RWPE2 (cell line): ENCODE measurements at regions not wholly inside any gene's neighbourhood (a gene's known extent, or its start where the extent isn't known, plus 50 kb on each side); places are given as distances from the start of the nearest gene placed in this dataset.
"Not testable (repeated sequence)": the region's sequence is repeated elsewhere in the genome, so short reads cannot be mapped to it uniquely, and the experiment has no call there.

Experiments used
- ATAC-seq: fragments of 200-7000 bp; cut with Tn5 transposase; 3 replicates; pipeline ENCODE4 v1.9.1; 2021; ENCODE audit warnings: low read depth
- DNase-seq: peaks from one replicate; pipeline ENCODE4 v3.0.0-alpha.2; 2020; ENCODE audit warnings: low spot score
- H3K27ac ChIP-seq: fragments of 450-650 bp; 2 replicates; pipeline ENCODE4 v1.5.1; 2017; ENCODE audit warnings: mild to moderate bottlenecking; ENCODE audit not compliant: poor library complexity, severe bottlenecking
- H3K27me3 ChIP-seq: fragments of 250-450 bp; sonication (Bioruptor Pico); 2 replicates; pipeline ENCODE4 v1.5.1; 2021; ENCODE audit warnings: mild to moderate bottlenecking, moderate library complexity; ENCODE audit not compliant: insufficient read depth, poor library complexity, severe bottlenecking
- H3K36me3 ChIP-seq: fragments of 250-450 bp; sonication (Bioruptor Pico); 2 replicates; pipeline ENCODE4 v1.5.1; 2020; ENCODE audit warnings: low read depth, mild to moderate bottlenecking, moderate library complexity
- H3K4me1 ChIP-seq: fragments of 250-450 bp; sonication (Bioruptor Pico); 2 replicates; pipeline ENCODE4 v1.5.1; 2021; ENCODE audit warnings: mild to moderate bottlenecking, moderate library complexity; ENCODE audit not compliant: insufficient read depth, poor library complexity, severe bottlenecking
- H3K4me3 ChIP-seq: fragments of 250-450 bp; sonication (Bioruptor Pico); 2 replicates; pipeline ENCODE4 v1.5.1; 2021; ENCODE audit warnings: mild to moderate bottlenecking, moderate library complexity; ENCODE audit not compliant: severe bottlenecking
- H3K9me3 ChIP-seq: fragments of 250-450 bp; sonication (Bioruptor Pico); 2 replicates; pipeline ENCODE4 v1.5.1; 2021; ENCODE audit warnings: mild to moderate bottlenecking, moderate library complexity; ENCODE audit not compliant: severe bottlenecking
- TF ChIP-seq, protein P1 (sequence below): fragments of 450-650 bp; IDR thresholded peaks from one replicate; pipeline ENCODE4 v1.5.1; 2017; ENCODE audit warnings: mild to moderate bottlenecking, moderate library complexity; ENCODE audit not compliant: poor library complexity, severe bottlenecking

DNA sequence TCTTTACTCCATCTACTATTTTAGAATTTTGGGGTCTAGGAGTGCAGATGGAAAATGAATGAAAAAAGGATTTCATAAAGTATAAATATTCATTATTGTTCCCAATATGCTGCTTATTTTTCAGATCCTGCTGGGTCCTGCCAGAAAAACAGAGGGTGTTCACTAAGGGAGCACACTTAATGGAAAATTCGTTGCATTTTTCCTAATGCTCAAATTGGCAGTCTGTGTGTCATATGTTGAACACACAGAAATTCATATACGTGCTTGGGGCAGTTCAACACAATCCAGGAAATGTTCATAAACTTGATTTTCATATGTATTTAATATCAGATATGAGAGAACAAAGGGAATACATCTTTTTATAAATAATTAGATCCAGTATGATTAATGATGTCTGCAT is 1019.4 kb downstream of the EPHA7 start:
- no peak for ATAC-seq
- TF ChIP-seq, protein P1, sequence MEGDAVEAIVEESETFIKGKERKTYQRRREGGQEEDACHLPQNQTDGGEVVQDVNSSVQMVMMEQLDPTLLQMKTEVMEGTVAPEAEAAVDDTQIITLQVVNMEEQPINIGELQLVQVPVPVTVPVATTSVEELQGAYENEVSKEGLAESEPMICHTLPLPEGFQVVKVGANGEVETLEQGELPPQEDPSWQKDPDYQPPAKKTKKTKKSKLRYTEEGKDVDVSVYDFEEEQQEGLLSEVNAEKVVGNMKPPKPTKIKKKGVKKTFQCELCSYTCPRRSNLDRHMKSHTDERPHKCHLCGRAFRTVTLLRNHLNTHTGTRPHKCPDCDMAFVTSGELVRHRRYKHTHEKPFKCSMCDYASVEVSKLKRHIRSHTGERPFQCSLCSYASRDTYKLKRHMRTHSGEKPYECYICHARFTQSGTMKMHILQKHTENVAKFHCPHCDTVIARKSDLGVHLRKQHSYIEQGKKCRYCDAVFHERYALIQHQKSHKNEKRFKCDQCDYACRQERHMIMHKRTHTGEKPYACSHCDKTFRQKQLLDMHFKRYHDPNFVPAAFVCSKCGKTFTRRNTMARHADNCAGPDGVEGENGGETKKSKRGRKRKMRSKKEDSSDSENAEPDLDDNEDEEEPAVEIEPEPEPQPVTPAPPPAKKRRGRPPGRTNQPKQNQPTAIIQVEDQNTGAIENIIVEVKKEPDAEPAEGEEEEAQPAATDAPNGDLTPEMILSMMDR, result no peak

DNA sequence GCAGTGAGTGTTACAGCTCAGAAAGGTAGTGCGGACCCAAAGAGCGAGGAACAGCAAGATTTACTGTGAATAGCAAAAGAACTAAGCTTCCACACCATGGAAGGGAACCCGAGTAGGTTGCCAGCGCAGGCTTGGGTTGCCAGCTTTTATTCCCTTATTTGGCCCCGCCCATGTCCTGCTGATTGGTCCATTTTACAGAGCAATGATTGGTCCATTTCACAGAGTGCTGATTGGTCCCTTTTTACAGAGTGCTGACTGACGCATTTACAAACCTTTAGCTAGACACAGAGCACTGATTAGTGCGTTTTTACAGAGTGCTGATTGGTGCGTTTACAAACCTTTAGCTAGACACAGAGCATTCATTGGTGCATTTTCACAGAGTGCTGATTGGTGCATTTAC is 1030.7 kb downstream of the EPHA7 start:
- ATAC-seq, H3K36me3 ChIP-seq, H3K27ac ChIP-seq, DNase-seq, H3K27me3 ChIP-seq, H3K4me3 ChIP-seq, H3K4me1 ChIP-seq, H3K9me3 ChIP-seq: not testable (repeated sequence)

More for the DNA sequence above, 1019.4 kb downstream of the EPHA7 start:
- Histone ChIP-seq H3K27ac (no peak overlapping the region), H3K36me3 (no peaks in the 10 kb centered on the region), H3K27me3 (peaks cover 2% of the 10 kb centered on the region), H3K9me3 (no peaks in the 10 kb centered on the region), H3K4me1 (no peaks in the 10 kb centered on the region), H3K4me3 (no peak overlapping the region)
- no peak for DNase-seq

DNA sequence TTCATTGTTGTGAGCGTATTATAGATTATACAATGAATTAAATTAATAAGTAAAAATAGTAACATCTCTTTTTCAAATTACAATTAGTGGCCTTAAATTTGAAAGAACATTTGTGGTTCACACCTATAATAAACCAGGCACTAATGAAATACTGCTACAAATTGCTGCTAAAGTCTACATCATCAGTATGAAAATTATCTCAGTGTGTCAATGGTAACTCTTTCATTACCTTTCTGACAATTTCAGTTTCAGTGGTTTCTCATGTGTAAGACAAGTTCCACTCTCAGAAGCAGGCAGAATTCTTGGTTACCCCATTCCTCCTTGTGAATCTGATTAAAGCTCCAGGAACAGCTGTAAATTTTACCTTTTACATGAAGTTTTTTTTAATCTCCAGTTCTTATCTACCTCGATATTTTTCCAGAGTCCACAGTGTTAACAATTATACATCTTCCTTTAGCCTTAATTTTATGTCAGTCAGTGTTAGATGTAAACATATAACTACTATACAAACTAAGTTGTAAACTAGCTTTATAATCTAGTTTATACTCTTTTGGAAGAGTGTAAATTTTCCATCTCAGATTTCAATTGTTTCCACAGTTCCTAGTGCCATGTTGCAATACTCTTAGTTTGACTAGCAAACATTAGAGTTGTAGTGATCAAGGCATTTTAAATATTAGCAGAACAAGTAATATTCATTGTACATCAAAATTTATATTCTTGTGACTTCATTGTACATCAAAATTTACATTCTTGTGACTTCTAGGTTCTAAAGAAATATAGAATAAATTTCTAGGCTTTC is 1038.4 kb downstream of the EPHA7 start:
- DNase-seq (no peak), ATAC-seq (no peak)
- Histone ChIP-seq H3K27ac (no peak overlapping the region), H3K36me3 (no peaks in the 10 kb centered on the region), H3K4me1 (no peaks in the 10 kb centered on the region), H3K9me3 (no peaks in the 10 kb centered on the region), H3K4me3 (no peak overlapping the region), H3K27me3 (no peaks in the 10 kb centered on the region)
- TF ChIP-seq, protein P1, result no peak

DNA sequence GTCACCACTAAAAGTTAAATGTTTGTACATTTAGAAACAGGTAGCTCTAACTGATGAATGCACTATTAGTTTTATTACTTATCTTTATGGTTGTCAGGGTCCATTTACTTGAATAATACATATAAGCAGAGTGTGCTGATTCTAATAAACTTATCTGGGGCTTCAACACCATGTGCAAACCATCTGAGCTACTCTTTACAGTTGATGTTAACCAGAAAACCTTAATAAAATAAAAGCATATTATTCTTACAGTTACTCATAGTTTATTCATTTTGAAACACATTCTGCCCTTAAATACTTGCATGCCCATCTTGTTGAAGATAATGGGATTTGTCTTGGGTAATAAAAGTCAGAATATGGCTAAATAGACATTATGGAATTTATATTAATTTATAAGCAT is 1042.2 kb downstream of the EPHA7 start:
- ATAC-seq, result no peak
- H3K36me3 ChIP-seq, result no peaks in the 10 kb centered on the region
- TF ChIP-seq, protein P1, result no peak

DNA sequence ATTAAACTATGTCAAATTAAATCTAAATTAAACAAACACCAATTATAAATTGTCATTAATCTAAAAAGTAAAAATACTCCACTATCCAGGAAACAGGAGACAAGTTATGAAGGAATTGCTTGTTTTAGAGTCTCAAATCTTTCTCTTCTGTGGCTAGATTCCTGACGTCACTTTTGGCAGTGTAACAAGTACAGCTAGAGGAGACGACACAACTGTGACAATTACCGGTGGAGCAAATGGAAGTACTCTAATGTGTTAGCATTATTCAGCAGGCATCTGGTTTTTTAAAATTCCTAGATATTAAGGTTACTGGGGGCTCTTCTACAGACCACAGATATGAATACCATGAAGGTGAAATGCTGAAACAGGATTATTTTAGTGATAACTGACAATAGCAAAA is 1042.7 kb downstream of the EPHA7 start:
- Histone ChIP-seq H3K4me1 (no peaks in the 10 kb centered on the region), H3K4me3 (no peak overlapping the region), H3K9me3 (no peaks in the 10 kb centered on the region), H3K36me3 (no peaks in the 10 kb centered on the region), H3K27me3 (no peaks in the 10 kb centered on the region), H3K27ac (no peak overlapping the region)
- ATAC-seq, result no peak
- TF ChIP-seq, protein P1, result no peak
- no peak for DNase-seq

More for the DNA sequence above, 1042.2 kb downstream of the EPHA7 start:
- no peak for DNase-seq
- H3K4me3 ChIP-seq, result no peak overlapping the region
- no peaks in the 10 kb centered on the region for H3K27me3 ChIP-seq
- H3K4me1 ChIP-seq, result no peaks in the 10 kb centered on the region
- H3K27ac ChIP-seq, result no peak overlapping the region
- no peaks in the 10 kb centered on the region for H3K9me3 ChIP-seq
